HepG2 (cell line): ENCODE measurements at regions not wholly inside any gene's neighbourhood (a gene's known extent, or its start where the extent isn't known, plus 50 kb on each side); places are given as distances from the start of the nearest gene placed in this dataset.

Source experiments
- ATAC-seq: fragments of 200-7000 bp; cut with Tn5 transposase; 3 replicates; pipeline ENCODE4 v1.9.1; 2020; ENCODE audit warnings: mild to moderate bottlenecking, moderate library complexity
- BruUV-seq: library from RNA; stranded (reverse); fragments of 400-500 nt; replicated peaks from 2 replicates; lab custom pipeline; 2021; lab: Mats Ljungman, UMichigan
- CTCF ChIA-PET: fragments of 300-600 bp; formaldehyde crosslinking; extraction: SDS; loops from one replicate; lab custom pipeline; 2021; ENCODE audit warnings: low total read pairs, inconsistent platforms, low intra/inter-chr PET ratio; lab: Yijun Ruan, JAX
- POLR2A ChIA-PET: fragments of 350-600 bp; sonication (Branson Sonifier 250); formaldehyde crosslinking; loops from one replicate; lab custom pipeline; 2020; ENCODE audit warnings: antibody characterized with exemption, inconsistent platforms; lab: Yijun Ruan, JAX
- DNase-seq: peaks from one replicate; pipeline ENCODE4 v3.0.0-alpha.2; 2015; ENCODE audit warnings: low spot score
- FAIRE-seq: peaks from 3 replicates; lab custom pipeline; 2011; peaks lifted over from hg19 to GRCh38; lab: Jason Lieb, UNC
- H2AFZ ChIP-seq: one replicate; pipeline ENCODE4 v1.6.1; 2011; ENCODE audit warnings: low read length, inconsistent platforms
- H3K27ac ChIP-seq: fragments of 300-600 bp; 3 replicates; pipeline ENCODE4 v1.8.0; 2011; ENCODE audit warnings: mixed run types, mild to moderate bottlenecking, mixed read lengths, low read length, inconsistent platforms; ENCODE audit not compliant: insufficient read depth; ENCODE audit errors: extremely low read length
- H3K27me3 ChIP-seq, 2 experiments: fragments of 200-600 bp in 1 of 2; 2 replicates in 1 of 2; 3 replicates in 1 of 2; pipeline versions ENCODE4 v1.6.0 to v1.8.0; 2011; ENCODE audit warnings: low read length in 2 of 2, mild to moderate bottlenecking in 2 of 2, moderate library complexity in 2 of 2, inconsistent platforms in 1 of 2; ENCODE audit not compliant: insufficient read depth in 2 of 2, control insufficient read depth in 1 of 2
- H3K36me3 ChIP-seq, 2 experiments: fragments of 200-600 bp in 1 of 2; replicated peaks in 1 of 2; 2 replicates in 1 of 2; 3 replicates in 1 of 2; pipeline versions ENCODE4 v1.5.1 to v1.8.0; 2011; ENCODE audit warnings: low read length in 2 of 2, inconsistent platforms in 1 of 2; ENCODE audit not compliant: insufficient read depth in 2 of 2, control insufficient read depth in 1 of 2
- H3K4me1 ChIP-seq: 2 replicates; pipeline ENCODE4 v1.5.1; 2012; ENCODE audit warnings: low read length, inconsistent platforms; ENCODE audit not compliant: insufficient read depth
- H3K4me2 ChIP-seq: 2 replicates; pipeline ENCODE4 v1.6.0; 2011; ENCODE audit warnings: low read depth, low read length, inconsistent platforms
- H3K4me3 ChIP-seq, 3 experiments: fragments of 200-600 bp in 1 of 3; sonication (generic), shearing (Covaris generic) in 1 of 3; replicated peaks in 1 of 3; 2 replicates each; pipeline ENCODE4 v1.5.1; 2011 to 2016; ENCODE audit warnings: low read length in 3 of 3, inconsistent platforms in 2 of 3, low read depth in 2 of 3, mild to moderate bottlenecking in 2 of 3, control low read depth in 1 of 3, mixed read lengths in 1 of 3; ENCODE audit not compliant: insufficient read depth in 1 of 3
- H3K79me2 ChIP-seq: one replicate; pipeline ENCODE4 v1.6.1; 2011; ENCODE audit warnings: low read length, inconsistent platforms; ENCODE audit not compliant: insufficient read depth
- H3K9ac ChIP-seq: 2 replicates; pipeline ENCODE4 v1.6.0; 2011; ENCODE audit warnings: mild to moderate bottlenecking, low read depth, low read length, inconsistent platforms; ENCODE audit not compliant: insufficient read depth
- H3K9me3 ChIP-seq: 2 replicates; pipeline ENCODE4 v1.5.1; 2012; ENCODE audit warnings: mild to moderate bottlenecking, low read length
- H4K20me1 ChIP-seq: 2 replicates; pipeline ENCODE4 v1.6.0; 2011; ENCODE audit warnings: inconsistent platforms, mild to moderate bottlenecking, low read length, moderate library complexity; ENCODE audit not compliant: insufficient read depth
- BRF2 ChIP-seq: sonication (generic); formaldehyde crosslinking; IDR thresholded peaks from 2 replicates; pipeline ENCODE4 v1.8.1; 2022; ENCODE audit warnings: mild to moderate bottlenecking, missing genetic modification reagents
- FOXK2 ChIP-seq: fragments of 450-650 bp; IDR thresholded peaks from 2 replicates; pipeline ENCODE4 v1.6.1; 2016
- JDP2 ChIP-seq: sonication (generic); formaldehyde crosslinking; IDR thresholded peaks from 2 replicates; pipeline ENCODE4 v1.8.1; 2022; ENCODE audit warnings: missing genetic modification reagents, borderline replicate concordance
- MTF2 ChIP-seq: sonication (generic); formaldehyde crosslinking; IDR thresholded peaks from 2 replicates; pipeline ENCODE4 v1.5.0; 2020; ENCODE audit warnings: missing genetic modification reagents, borderline replicate concordance
- NRL ChIP-seq: sonication (generic); formaldehyde crosslinking; IDR thresholded peaks from 2 replicates; pipeline ENCODE4 v1.5.0; 2020; ENCODE audit warnings: missing genetic modification reagents, mild to moderate bottlenecking, moderate library complexity, borderline replicate concordance
- STAT5B ChIP-seq: sonication (generic); formaldehyde crosslinking; IDR thresholded peaks from 2 replicates; pipeline ENCODE4 v1.4.0; 2020; ENCODE audit warnings: missing genetic modification reagents
- ZNF256 ChIP-seq: sonication (generic); formaldehyde crosslinking; conservative IDR thresholded peaks from 2 replicates; pipeline ENCODE4 v1.4.0; 2020; ENCODE audit warnings: missing genetic modification reagents
- ZNF552 ChIP-seq: sonication (generic); formaldehyde crosslinking; IDR thresholded peaks from 2 replicates; pipeline ENCODE4 v1.9.0; 2022; ENCODE audit warnings: missing genetic modification reagents, mild to moderate bottlenecking, borderline replicate concordance
- ZNF562 ChIP-seq: sonication (generic); formaldehyde crosslinking; IDR thresholded peaks from 2 replicates; pipeline ENCODE4 v1.8.0; 2022; ENCODE audit warnings: missing genetic modification reagents, borderline replicate concordance
- ZNF644 ChIP-seq: IDR thresholded peaks from 2 replicates; pipeline ENCODE4 v1.6.1; 2016; ENCODE audit warnings: low read depth
- WGBS: methylation state at CpG from one replicate; pipeline ENCODE4 v1.1.6; 2017; ENCODE audit warnings: low lambda C conversion rate; 5-methylcytosine and 5-hydroxymethylcytosine counted together
- in situ Hi-C: cut with HindIII; loops from 2 replicates; pipeline ENCODE4 v1.10.0; 2017; ENCODE audit warnings: low pct_unique_long_range_greater_than_20kb; ENCODE audit not compliant: extremely low pct_ligation_motif_present
- intact Hi-C: fragments of 100-400 bp; cut with micrococcal nuclease; formaldehyde crosslinking; loops from one replicate; pipeline ENCODE4 v1.10.0; 2022; ENCODE audit not compliant: unreplicated experiment
- TF ChIP-seq, protein P1 (sequence below): sonication (generic); formaldehyde crosslinking; IDR thresholded peaks from 2 replicates; pipeline ENCODE4 v1.4.0; 2020; ENCODE audit warnings: missing genetic modification reagents
- TF ChIP-seq, protein P2 (sequence below): sonication (generic); formaldehyde crosslinking; IDR thresholded peaks from 2 replicates; pipeline ENCODE4 v1.8.0; 2022; ENCODE audit warnings: missing genetic modification reagents, mild to moderate bottlenecking, inconsistent platforms, borderline replicate concordance
- TF ChIP-seq, protein P3 (sequence below): sonication (generic); formaldehyde crosslinking; IDR thresholded peaks from 2 replicates; pipeline ENCODE4 v1.4.0; 2020; ENCODE audit warnings: mild to moderate bottlenecking, missing genetic modification reagents
- TF ChIP-seq, protein P4 (sequence below): sonication (generic); formaldehyde crosslinking; IDR thresholded peaks from 2 replicates; pipeline ENCODE4 v1.9.0; 2022; ENCODE audit warnings: low read depth, missing genetic modification reagents

GRCh38 chr9:78962156-78962555 lies 609.6 kb upstream of the TLE4 start:
- Histone ChIP-seq H3K36me3 (no peaks in the 10 kb centered on the region), H2AFZ (no peak overlapping the region), H3K79me2 (no peaks in the 10 kb centered on the region), H3K27me3 (peaks cover 0 to 1% of the 10 kb centered on the region in 2 experiments; a peak in 1 of 5 replicates), H3K9me3 (peaks cover 59% of the 10 kb centered on the region), H3K4me1 (no peaks in the 10 kb centered on the region), H3K9ac (no peak overlapping the region), H3K4me2 (no peak overlapping the region), H3K27ac (no peak overlapping the region), H4K20me1 (no peaks in the 10 kb centered on the region), H3K4me3 (no peak overlapping the region)
- CTCF ChIA-PET: no interaction called here
- no peak for DNase-seq
- BruUV-seq: no TSS peak
- ATAC-seq: no peak
- no peak for FAIRE-seq
- in situ Hi-C loops: no loop called here
- 2% methylated on average over 2 of the region's 2 CpGs for WGBS
- intact Hi-C loops: no loop called here
- POLR2A ChIA-PET: no interaction called here
- TF ChIP-seq, protein P1, sequence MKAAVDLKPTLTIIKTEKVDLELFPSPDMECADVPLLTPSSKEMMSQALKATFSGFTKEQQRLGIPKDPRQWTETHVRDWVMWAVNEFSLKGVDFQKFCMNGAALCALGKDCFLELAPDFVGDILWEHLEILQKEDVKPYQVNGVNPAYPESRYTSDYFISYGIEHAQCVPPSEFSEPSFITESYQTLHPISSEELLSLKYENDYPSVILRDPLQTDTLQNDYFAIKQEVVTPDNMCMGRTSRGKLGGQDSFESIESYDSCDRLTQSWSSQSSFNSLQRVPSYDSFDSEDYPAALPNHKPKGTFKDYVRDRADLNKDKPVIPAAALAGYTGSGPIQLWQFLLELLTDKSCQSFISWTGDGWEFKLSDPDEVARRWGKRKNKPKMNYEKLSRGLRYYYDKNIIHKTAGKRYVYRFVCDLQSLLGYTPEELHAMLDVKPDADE (CRISPR knock-in tag): no peak
- TF ChIP-seq ZNF562 (CRISPR knock-in tag): no peak
- TF ChIP-seq, protein P2, sequence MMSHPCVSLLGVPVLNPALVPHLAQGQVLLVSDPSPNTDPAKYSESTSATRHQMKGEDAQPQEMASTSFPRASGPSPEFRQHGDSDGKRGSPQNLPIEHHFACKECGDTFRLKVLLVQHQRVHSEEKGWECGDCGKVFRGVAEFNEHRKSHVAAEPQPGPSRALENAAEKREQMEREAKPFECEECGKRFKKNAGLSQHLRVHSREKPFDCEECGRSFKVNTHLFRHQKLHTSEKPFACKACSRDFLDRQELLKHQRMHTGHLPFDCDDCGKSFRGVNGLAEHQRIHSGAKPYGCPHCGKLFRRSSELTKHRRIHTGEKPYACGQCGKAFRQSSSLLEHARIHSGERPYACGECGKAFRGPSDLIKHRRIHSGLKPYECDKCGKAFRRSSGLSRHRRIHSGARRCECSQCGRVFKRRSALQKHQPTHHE (CRISPR knock-in tag): no peak
- no peak for TF ChIP-seq FOXK2
- TF ChIP-seq, protein P3, sequence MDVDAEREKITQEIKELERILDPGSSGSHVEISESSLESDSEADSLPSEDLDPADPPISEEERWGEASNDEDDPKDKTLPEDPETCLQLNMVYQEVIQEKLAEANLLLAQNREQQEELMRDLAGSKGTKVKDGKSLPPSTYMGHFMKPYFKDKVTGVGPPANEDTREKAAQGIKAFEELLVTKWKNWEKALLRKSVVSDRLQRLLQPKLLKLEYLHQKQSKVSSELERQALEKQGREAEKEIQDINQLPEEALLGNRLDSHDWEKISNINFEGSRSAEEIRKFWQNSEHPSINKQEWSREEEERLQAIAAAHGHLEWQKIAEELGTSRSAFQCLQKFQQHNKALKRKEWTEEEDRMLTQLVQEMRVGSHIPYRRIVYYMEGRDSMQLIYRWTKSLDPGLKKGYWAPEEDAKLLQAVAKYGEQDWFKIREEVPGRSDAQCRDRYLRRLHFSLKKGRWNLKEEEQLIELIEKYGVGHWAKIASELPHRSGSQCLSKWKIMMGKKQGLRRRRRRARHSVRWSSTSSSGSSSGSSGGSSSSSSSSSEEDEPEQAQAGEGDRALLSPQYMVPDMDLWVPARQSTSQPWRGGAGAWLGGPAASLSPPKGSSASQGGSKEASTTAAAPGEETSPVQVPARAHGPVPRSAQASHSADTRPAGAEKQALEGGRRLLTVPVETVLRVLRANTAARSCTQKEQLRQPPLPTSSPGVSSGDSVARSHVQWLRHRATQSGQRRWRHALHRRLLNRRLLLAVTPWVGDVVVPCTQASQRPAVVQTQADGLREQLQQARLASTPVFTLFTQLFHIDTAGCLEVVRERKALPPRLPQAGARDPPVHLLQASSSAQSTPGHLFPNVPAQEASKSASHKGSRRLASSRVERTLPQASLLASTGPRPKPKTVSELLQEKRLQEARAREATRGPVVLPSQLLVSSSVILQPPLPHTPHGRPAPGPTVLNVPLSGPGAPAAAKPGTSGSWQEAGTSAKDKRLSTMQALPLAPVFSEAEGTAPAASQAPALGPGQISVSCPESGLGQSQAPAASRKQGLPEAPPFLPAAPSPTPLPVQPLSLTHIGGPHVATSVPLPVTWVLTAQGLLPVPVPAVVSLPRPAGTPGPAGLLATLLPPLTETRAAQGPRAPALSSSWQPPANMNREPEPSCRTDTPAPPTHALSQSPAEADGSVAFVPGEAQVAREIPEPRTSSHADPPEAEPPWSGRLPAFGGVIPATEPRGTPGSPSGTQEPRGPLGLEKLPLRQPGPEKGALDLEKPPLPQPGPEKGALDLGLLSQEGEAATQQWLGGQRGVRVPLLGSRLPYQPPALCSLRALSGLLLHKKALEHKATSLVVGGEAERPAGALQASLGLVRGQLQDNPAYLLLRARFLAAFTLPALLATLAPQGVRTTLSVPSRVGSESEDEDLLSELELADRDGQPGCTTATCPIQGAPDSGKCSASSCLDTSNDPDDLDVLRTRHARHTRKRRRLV (CRISPR knock-in tag): no peak
- no peak for TF ChIP-seq ZNF644 (CRISPR knock-in tag)
- TF ChIP-seq NRL (CRISPR knock-in tag): no peak
- TF ChIP-seq ZNF256 (CRISPR knock-in tag): no peak
- TF ChIP-seq MTF2 (CRISPR knock-in tag): no peak
- TF ChIP-seq, protein P4, sequence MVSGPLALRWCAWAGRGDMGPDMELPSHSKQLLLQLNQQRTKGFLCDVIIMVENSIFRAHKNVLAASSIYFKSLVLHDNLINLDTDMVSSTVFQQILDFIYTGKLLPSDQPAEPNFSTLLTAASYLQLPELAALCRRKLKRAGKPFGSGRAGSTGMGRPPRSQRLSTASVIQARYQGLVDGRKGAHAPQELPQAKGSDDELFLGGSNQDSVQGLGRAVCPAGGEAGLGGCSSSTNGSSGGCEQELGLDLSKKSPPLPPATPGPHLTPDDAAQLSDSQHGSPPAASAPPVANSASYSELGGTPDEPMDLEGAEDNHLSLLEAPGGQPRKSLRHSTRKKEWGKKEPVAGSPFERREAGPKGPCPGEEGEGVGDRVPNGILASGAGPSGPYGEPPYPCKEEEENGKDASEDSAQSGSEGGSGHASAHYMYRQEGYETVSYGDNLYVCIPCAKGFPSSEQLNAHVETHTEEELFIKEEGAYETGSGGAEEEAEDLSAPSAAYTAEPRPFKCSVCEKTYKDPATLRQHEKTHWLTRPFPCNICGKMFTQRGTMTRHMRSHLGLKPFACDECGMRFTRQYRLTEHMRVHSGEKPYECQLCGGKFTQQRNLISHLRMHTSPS (CRISPR knock-in tag): no peak
- no peak for TF ChIP-seq BRF2 (CRISPR knock-in tag)
- no peak for TF ChIP-seq JDP2 (CRISPR knock-in tag)
- TF ChIP-seq STAT5B (CRISPR knock-in tag): no peak
- TF ChIP-seq ZNF552 (CRISPR knock-in tag): no peak
